HAP-1 (cell line): ENCODE measurements at regions not wholly inside any gene's neighbourhood (a gene's known extent, or its start where the extent isn't known, plus 50 kb on each side); places are given as distances from the start of the nearest gene placed in this dataset.
A peak's percentile ranks its signal among the peaks of the same experiment; 100 is the strongest.

Source experiments
- DNase-seq, 2 experiments: peaks; one replicate each; pipeline ENCODE4 v3.0.0-alpha.2; 2016 to 2020; ENCODE audit warnings: low spot score in 2 of 2
- H3K27me3 ChIP-seq: fragments of 250-450 bp; sonication (Bioruptor Pico); 2 replicates; pipeline ENCODE4 v1.5.1; 2020; ENCODE audit warnings: low read depth, mild to moderate bottlenecking, moderate library complexity
- H3K36me3 ChIP-seq: fragments of 250-450 bp; sonication (Bioruptor Pico); replicated peaks from 2 replicates; pipeline ENCODE4 v1.5.1; 2020; ENCODE audit warnings: mild to moderate bottlenecking
- H3K4me1 ChIP-seq: fragments of 250-450 bp; sonication (Bioruptor Pico); 2 replicates; pipeline ENCODE4 v1.5.1; 2020; ENCODE audit warnings: mild to moderate bottlenecking
- H3K4me3 ChIP-seq: fragments of 250-450 bp; sonication (Bioruptor Pico); 2 replicates; pipeline ENCODE4 v1.5.1; 2020; ENCODE audit warnings: mild to moderate bottlenecking, moderate library complexity
- H3K9me3 ChIP-seq: fragments of 250-450 bp; sonication (Bioruptor Pico); 2 replicates; pipeline ENCODE4 v1.5.1; 2020; ENCODE audit warnings: mild to moderate bottlenecking, moderate library complexity
- in situ Hi-C: fragments of 300-500 bp; cut with MboI; formaldehyde crosslinking; loops from 3 replicates; pipeline ENCODE4 v1.14.3; 2020; ENCODE audit warnings: low sequenced_read_pairs, inconsistent platforms, mixed read lengths

GRCh38 chr20:39106791-39107190 lies 144.6 kb downstream of the DHX35 start:
- Histone ChIP-seq H3K4me3 (no peak overlapping the region), H3K4me1 (no peaks in the 10 kb centered on the region), H3K27me3 (peaks cover 5% of the 10 kb centered on the region), H3K36me3 (no peaks in the 10 kb centered on the region), H3K9me3 (no peaks in the 10 kb centered on the region)
- DNase-seq, result no peak
- in situ Hi-C loops, result loop anchor here (25.0 kb wide), 1 partner anchor 1581 kb away; the partner anchor contains the start of gene MAFB

GRCh38 chr20:39105551-39105950 lies 143.4 kb downstream of the DHX35 start:
- DNase-seq, result no peak
- Histone ChIP-seq H3K36me3 (no peaks in the 10 kb centered on the region), H3K4me1 (no peaks in the 10 kb centered on the region), H3K4me3 (no peak overlapping the region), H3K9me3 (no peaks in the 10 kb centered on the region), H3K27me3 (peaks cover 5% of the 10 kb centered on the region)
- in situ Hi-C loops, result loop anchor here (25.0 kb wide), 1 partner anchor 1582 kb away; the partner anchor contains the start of gene MAFB

GRCh38 chr20:39103732-39104131 lies 141.6 kb downstream of the DHX35 start:
- Histone ChIP-seq H3K9me3 (no peaks in the 10 kb centered on the region), H3K27me3 (peaks cover 5% of the 10 kb centered on the region), H3K4me1 (no peaks in the 10 kb centered on the region), H3K36me3 (no peaks in the 10 kb centered on the region), H3K4me3 (no peak overlapping the region)
- in situ Hi-C loops, result loop anchor here (25.0 kb wide), 1 partner anchor 1584 kb away; the partner anchor contains the start of gene MAFB
- DNase-seq, result no peak

GRCh38 chr20:39103305-39103704 lies 141.2 kb downstream of the DHX35 start:
- no peak for DNase-seq
- H3K9me3 ChIP-seq, result no peaks in the 10 kb centered on the region
- H3K27me3 ChIP-seq, result peaks cover 5% of the 10 kb centered on the region
- in situ Hi-C loops, result loop anchor here (25.0 kb wide), 1 partner anchor 1584 kb away; the partner anchor contains the start of gene MAFB
- no peaks in the 10 kb centered on the region for H3K4me1 ChIP-seq
- no peak overlapping the region for H3K4me3 ChIP-seq
- H3K36me3 ChIP-seq, result no peaks in the 10 kb centered on the region

GRCh38 chr20:39101895-39102294 lies 139.8 kb downstream of the DHX35 start:
- no peak for DNase-seq

GRCh38 chr20:39100691-39101090 lies 138.5 kb downstream of the DHX35 start:
- in situ Hi-C loops, result loop anchor here (25.0 kb wide), 1 partner anchor 1587 kb away; the partner anchor contains the start of gene MAFB
- Histone ChIP-seq H3K36me3 (no peaks in the 10 kb centered on the region), H3K27me3 (0 out of 2 replicates have a peak, but pooled peaks cover 4% of the 10 kb centered on the region), H3K9me3 (no peaks in the 10 kb centered on the region), H3K4me1 (no peaks in the 10 kb centered on the region), H3K4me3 (no peak overlapping the region)
- no peak for DNase-seq

More at GRCh38 chr20:39101895-39102294, 139.8 kb downstream of the DHX35 start:
- no peak overlapping the region for H3K4me3 ChIP-seq
- no peaks in the 10 kb centered on the region for H3K9me3 ChIP-seq
- in situ Hi-C loops, result loop anchor here (25.0 kb wide), 1 partner anchor 1585 kb away; the partner anchor contains the start of gene MAFB
- no peaks in the 10 kb centered on the region for H3K36me3 ChIP-seq
- H3K27me3 ChIP-seq, result 0 out of 2 replicates have a peak, but pooled peaks cover 2% of the 10 kb centered on the region
- H3K4me1 ChIP-seq, result no peaks in the 10 kb centered on the region

- H3K4me3 ChIP-seq, result no peak overlapping the region
- no peaks in the 10 kb centered on the region for H3K36me3 ChIP-seq
- DNase-seq, result no peak
- 0 out of 2 replicates have a peak, but pooled peaks cover 4% of the 10 kb centered on the region for H3K27me3 ChIP-seq
- H3K9me3 ChIP-seq, result no peaks in the 10 kb centered on the region
- in situ Hi-C loops, result no loop called here
- H3K4me1 ChIP-seq, result peaks cover 3% of the 10 kb centered on the region; the same call in 1 of the 2 replicates
These were observed 135.7 kb downstream of the DHX35 start for GRCh38 chr20:39097889-39098288.

- Histone ChIP-seq H3K27me3 (0 out of 2 replicates have a peak, but pooled peaks cover 4% of the 10 kb centered on the region), H3K4me1 (peaks cover 3% of the 10 kb centered on the region; the same call in 1 of the 2 replicates), H3K36me3 (no peaks in the 10 kb centered on the region), H3K9me3 (no peaks in the 10 kb centered on the region), H3K4me3 (no peak overlapping the region)
- no peak for DNase-seq
- in situ Hi-C loops, result no loop called here
These were observed 133.7 kb downstream of the DHX35 start for GRCh38 chr20:39095870-39096269.

GRCh38 chr20:39094391-39094790 lies 132.2 kb downstream of the DHX35 start:
- Histone ChIP-seq H3K36me3 (no peaks in the 10 kb centered on the region), H3K4me3 (no peak overlapping the region), H3K9me3 (no peaks in the 10 kb centered on the region), H3K27me3 (0 out of 2 replicates have a peak, but pooled peaks cover 4% of the 10 kb centered on the region), H3K4me1 (peaks cover 3% of the 10 kb centered on the region; the same call in 1 of the 2 replicates)
- DNase-seq, result peak; percentile 17 to 64
- in situ Hi-C loops, result no loop called here

- no peak for DNase-seq
- Histone ChIP-seq H3K36me3 (no peaks in the 10 kb centered on the region), H3K4me3 (no peak overlapping the region), H3K4me1 (peaks cover 3% of the 10 kb centered on the region; the same call in 1 of the 2 replicates), H3K9me3 (no peaks in the 10 kb centered on the region), H3K27me3 (0 out of 2 replicates have a peak, but pooled peaks cover 2% of the 10 kb centered on the region)
- in situ Hi-C loops, result no loop called here
These were observed 130.7 kb downstream of the DHX35 start for GRCh38 chr20:39092733-39093410.

GRCh38 chr20:39090906-39091305 lies 128.8 kb downstream of the DHX35 start:
- Histone ChIP-seq H3K27me3 (no peaks in the 10 kb centered on the region; the same call in 1 of the 2 replicates), H3K4me1 (peaks cover 3% of the 10 kb centered on the region; the same call in 1 of the 2 replicates), H3K4me3 (no peak overlapping the region), H3K9me3 (no peaks in the 10 kb centered on the region), H3K36me3 (no peaks in the 10 kb centered on the region)
- in situ Hi-C loops, result no loop called here
- DNase-seq, result no peak

GRCh38 chr20:39089797-39090196 lies 127.7 kb downstream of the DHX35 start:
- DNase-seq, result no peak
- no peaks in the 10 kb centered on the region for H3K36me3 ChIP-seq
- H3K27me3 ChIP-seq, result no peaks in the 10 kb centered on the region; the same call in 1 of the 2 replicates
- peaks cover 3% of the 10 kb centered on the region; the same call in 1 of the 2 replicates for H3K4me1 ChIP-seq
- no peaks in the 10 kb centered on the region for H3K9me3 ChIP-seq
- H3K4me3 ChIP-seq, result no peak overlapping the region
- in situ Hi-C loops, result no loop called here
